ENCODE measurements at regions not wholly inside any gene's neighbourhood (a gene's known extent, or its start where the extent isn't known, plus 50 kb on each side); places are given as distances from the start of the nearest gene placed in this dataset.

- TF ChIP-seq CTCF (conservative IDR thresholded peaks at IDR 0.05): no peak
- TF ChIP-seq EZH2 (IDR thresholded peaks at IDR 0.05; ENCODE audit: low read depth): no peak
Measured at GRCh38 chr6:118710616-118711015, 59.2 kb upstream of the CEP85L start.

Measured in PC-9 (cell line).